GM12864 (cell line): ENCODE measurements at regions not wholly inside any gene's neighbourhood (a gene's known extent, or its start where the extent isn't known, plus 50 kb on each side); places are given as distances from the start of the nearest gene placed in this dataset.

Experiments used
- DNase-seq: peaks from one replicate; pipeline ENCODE4 v3.0.0-alpha.2; 2011; ENCODE audit warnings: low read depth
- H3K4me3 ChIP-seq: 2 replicates; pipeline ENCODE4 v1.5.1; 2011; ENCODE audit warnings: mild to moderate bottlenecking, low read depth, low read length, control low read depth
- TF ChIP-seq, protein P1 (sequence below): IDR thresholded peaks from 2 replicates; pipeline ENCODE4 v1.5.1; 2011; ENCODE audit warnings: low read depth, mild to moderate bottlenecking, moderate library complexity, low read length, control low read depth, inconsistent platforms; ENCODE audit errors: missing control alignments

DNA sequence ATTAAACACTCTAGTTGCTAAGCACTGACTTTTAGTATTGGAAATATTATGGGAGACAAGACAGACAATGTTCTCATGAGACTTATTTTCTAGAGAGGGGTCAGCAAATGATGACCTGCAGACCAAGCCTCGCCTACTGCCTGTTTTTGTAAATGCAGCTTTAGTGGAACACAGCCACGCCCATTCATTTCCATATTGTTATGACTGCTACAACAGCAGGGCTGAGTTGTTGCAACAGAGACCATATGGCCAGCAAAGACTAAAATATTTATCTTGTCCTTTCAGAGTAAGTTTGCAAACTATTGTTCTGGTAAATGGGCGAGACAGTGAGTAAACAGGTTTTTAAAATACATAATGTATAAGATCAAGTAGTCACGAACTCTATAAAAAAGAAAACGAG lies 570.2 kb downstream of the NTRK3 start:
- H3K4me3 ChIP-seq, result no peak overlapping the region
- TF ChIP-seq, protein P1, sequence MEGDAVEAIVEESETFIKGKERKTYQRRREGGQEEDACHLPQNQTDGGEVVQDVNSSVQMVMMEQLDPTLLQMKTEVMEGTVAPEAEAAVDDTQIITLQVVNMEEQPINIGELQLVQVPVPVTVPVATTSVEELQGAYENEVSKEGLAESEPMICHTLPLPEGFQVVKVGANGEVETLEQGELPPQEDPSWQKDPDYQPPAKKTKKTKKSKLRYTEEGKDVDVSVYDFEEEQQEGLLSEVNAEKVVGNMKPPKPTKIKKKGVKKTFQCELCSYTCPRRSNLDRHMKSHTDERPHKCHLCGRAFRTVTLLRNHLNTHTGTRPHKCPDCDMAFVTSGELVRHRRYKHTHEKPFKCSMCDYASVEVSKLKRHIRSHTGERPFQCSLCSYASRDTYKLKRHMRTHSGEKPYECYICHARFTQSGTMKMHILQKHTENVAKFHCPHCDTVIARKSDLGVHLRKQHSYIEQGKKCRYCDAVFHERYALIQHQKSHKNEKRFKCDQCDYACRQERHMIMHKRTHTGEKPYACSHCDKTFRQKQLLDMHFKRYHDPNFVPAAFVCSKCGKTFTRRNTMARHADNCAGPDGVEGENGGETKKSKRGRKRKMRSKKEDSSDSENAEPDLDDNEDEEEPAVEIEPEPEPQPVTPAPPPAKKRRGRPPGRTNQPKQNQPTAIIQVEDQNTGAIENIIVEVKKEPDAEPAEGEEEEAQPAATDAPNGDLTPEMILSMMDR, result no peak
- DNase-seq, result no peak

DNA sequence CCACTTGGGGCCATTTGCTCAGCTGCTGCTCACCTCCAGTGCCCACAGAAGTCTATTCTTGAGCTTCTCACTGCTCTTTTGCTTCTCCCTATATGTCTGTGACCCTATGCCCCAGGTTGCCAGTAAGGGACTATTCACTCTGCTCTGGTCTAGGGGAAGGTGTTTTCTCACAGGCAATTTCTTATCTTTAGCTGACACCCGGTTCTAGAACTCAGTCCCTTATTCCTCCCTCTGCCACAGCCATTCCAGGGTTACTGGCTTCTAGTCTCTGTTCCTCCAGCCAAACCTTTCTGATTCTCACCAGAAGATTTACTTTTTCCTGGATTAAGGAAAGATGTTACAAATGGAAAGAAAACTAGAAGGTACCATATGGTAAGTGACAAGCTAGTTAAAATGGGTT lies 574.0 kb downstream of the NTRK3 start:
- no peak for DNase-seq
- no peak overlapping the region for H3K4me3 ChIP-seq
- TF ChIP-seq, protein P1, result no peak

- DNase-seq, result no peak
- TF ChIP-seq, protein P1, result no peak
Measured at GRCh38 chr15:87681104-87681503, 575.4 kb downstream of the NTRK3 start.

DNA sequence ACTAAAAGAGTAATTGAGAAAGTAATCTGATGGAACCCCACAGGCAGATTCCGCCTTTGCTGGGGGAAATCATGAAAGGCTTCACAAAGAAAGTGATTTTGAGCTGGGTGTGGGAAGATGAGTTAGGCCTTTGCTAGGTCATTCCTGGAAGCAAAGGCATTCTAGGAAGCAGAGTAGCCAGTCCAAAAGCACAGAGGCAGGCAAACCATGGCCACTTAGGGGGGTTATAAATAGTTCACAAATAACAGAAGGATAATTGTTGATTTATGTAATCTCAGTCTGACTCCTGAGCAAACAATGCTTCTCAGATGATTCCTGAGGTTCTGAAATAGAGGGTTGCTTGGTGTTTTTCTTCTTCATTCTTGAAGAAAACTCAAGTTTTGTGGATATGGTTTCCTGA lies 576.3 kb downstream of the NTRK3 start:
- H3K4me3 ChIP-seq, result no peak overlapping the region
- DNase-seq, result no peak
- TF ChIP-seq, protein P1, result no peak

More at GRCh38 chr15:87681104-87681503, 575.4 kb downstream of the NTRK3 start:
- H3K4me3 ChIP-seq, result no peak overlapping the region

DNA sequence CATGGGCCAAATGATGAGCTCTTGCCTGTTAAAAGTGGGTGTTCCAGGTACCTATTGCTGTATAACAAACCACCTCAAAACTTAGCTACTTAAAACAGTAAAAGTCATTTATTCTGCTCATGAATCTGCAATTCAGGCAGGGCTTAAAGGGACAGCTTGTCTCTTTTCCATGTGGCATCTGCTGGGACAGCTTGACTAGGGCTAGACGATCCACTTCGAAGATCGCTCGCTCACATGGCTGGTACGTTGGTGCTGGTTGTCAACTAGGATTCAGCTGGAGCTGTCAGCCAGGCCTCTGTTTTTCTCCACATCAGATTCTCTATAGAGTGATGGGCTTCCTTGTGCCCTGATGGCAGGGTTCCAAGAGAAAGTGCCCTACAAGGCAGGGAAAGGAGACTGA lies 581.3 kb downstream of the NTRK3 start:
- no peak overlapping the region for H3K4me3 ChIP-seq
- no peak for DNase-seq
- TF ChIP-seq, protein P1, result no peak

GRCh38 chr15:87672309-87673288 lies 583.9 kb downstream of the NTRK3 start:
- H3K4me3 ChIP-seq, result no peak overlapping the region
- TF ChIP-seq, protein P1, result peak; percentile 8
- no peak for DNase-seq
